SKM-1 treated with dmso at 0.1 percent for 144 hours (cell line): ENCODE measurements at regions not wholly inside any gene's neighbourhood (a gene's known extent, or its start where the extent isn't known, plus 50 kb on each side); places are given as distances from the start of the nearest gene placed in this dataset.

ENCODE experiments used
- DNase-seq: peaks from one replicate; lab custom pipeline; 2025; ENCODE audit not compliant: unreplicated experiment; lab: John Stamatoyannopoulos, UW

GRCh38 chr2:15790326-15790725 is 150.0 kb upstream of the MYCN start:
- DNase-seq, result no peak

- no peak for DNase-seq
Observed at GRCh38 chr2:15790838-15791237, 149.5 kb upstream of the MYCN start.

- no peak for DNase-seq
Observed at GRCh38 chr2:15791294-15791693, 149.1 kb upstream of the MYCN start.

- no peak for DNase-seq
Observed at GRCh38 chr2:15792331-15792730, 148.0 kb upstream of the MYCN start.

- no peak for DNase-seq
Observed at GRCh38 chr2:15793078-15793913, 147.1 kb upstream of the MYCN start.

- DNase-seq, result no peak
Observed at GRCh38 chr2:15793978-15794377, 146.4 kb upstream of the MYCN start.

GRCh38 chr2:15794608-15795134 is 145.7 kb upstream of the MYCN start:
- DNase-seq, result no peak

GRCh38 chr2:15795426-15795825 is 144.9 kb upstream of the MYCN start:
- no peak for DNase-seq

- DNase-seq, result no peak
Observed at GRCh38 chr2:15796167-15796942, 144.0 kb upstream of the MYCN start.

- no peak for DNase-seq
Observed at GRCh38 chr2:15797231-15797938, 143.0 kb upstream of the MYCN start.

GRCh38 chr2:15797939-15798281 is 142.4 kb upstream of the MYCN start:
- DNase-seq, result no peak

GRCh38 chr2:15798701-15799431 is 141.5 kb upstream of the MYCN start:
- no peak for DNase-seq

GRCh38 chr2:15799432-15799827 is 140.9 kb upstream of the MYCN start:
- no peak for DNase-seq

GRCh38 chr2:15800495-15801329 is 139.6 kb upstream of the MYCN start:
- no peak for DNase-seq

GRCh38 chr2:15801439-15801838 is 138.9 kb upstream of the MYCN start:
- DNase-seq, result no peak

GRCh38 chr2:15801904-15802303 is 138.4 kb upstream of the MYCN start:
- DNase-seq, result no peak

- DNase-seq, result no peak
Observed at GRCh38 chr2:15802657-15803542, 137.4 kb upstream of the MYCN start.

GRCh38 chr2:15803543-15804245 is 136.7 kb upstream of the MYCN start:
- no peak for DNase-seq
